Activated CD4-positive, alpha-beta T cell treated with anti-CD3 and anti-CD28 coated beads for 48 hours (primary cell): ENCODE measurements at regions not wholly inside any gene's neighbourhood (a gene's known extent, or its start where the extent isn't known, plus 50 kb on each side); places are given as distances from the start of the nearest gene placed in this dataset.

Source experiments
- DNase-seq: peaks from one replicate; pipeline ENCODE4 v3.0.0-alpha.2; 2020

- no peak for DNase-seq
Measured at GRCh38 chrX:8341814-8342590, 122.6 kb upstream of the VCX3B start.

DNA sequence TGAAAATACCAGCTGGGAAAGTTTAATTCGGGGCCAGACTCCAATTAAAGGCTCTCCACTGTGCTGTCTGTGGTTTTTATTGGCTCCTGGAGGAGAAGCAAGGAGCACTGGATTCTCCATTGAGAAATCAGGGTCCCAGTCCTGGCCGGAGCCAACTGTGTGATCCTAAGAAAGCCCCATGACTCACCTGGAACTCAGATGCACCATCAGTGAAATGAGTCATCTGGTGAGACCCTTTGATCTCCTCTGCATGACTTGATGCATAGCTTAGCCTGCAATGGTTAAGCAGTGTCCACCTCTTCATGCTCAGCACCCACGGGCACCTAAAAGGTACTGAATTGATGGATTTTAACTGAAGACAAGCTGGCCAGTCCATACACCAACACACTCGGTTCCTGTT lies 119.2 kb upstream of the VCX3B start:
- no peak for DNase-seq

DNA sequence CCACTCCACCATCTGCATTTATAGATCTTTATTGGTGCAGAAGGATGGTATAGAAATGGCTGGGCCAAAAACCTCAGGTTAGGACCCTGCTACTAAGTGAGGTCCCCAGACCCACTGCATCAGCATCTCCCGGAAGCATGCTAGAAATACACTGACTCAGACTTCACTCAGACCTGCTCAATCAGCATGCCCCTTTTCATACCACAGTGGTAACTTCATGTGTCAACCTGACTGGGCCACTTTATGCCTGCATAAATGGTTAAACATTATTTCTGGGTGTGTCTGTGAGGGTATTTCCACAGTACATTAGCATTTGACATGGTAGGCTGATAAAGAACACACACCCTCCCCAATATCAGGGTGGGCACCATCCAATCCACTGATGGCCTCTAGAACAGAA lies 118.6 kb upstream of the VCX3B start:
- DNase-seq = no peak

DNA sequence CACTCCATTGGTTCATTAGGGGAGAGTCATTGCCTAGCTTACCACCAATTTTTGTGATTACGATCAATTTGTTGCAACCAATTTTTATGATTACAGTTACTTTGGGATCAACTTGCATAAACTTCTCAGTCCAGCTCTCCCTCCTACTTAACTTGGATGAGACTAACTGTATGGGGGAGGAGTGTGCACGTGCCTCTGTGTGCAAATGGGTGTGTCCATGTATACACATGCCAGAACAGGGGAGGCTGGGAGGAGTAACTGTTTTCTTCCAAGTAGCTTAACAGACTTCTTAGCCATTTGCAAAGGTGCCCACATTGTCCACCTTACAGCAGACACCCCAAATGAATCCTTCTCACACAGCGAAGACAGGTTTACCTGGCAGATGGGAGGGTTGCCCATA lies 117.7 kb upstream of the VCX3B start:
- DNase-seq = no peak

- DNase-seq = no peak
Measured at GRCh38 chrX:8349816-8350544, 114.7 kb upstream of the VCX3B start.

DNA sequence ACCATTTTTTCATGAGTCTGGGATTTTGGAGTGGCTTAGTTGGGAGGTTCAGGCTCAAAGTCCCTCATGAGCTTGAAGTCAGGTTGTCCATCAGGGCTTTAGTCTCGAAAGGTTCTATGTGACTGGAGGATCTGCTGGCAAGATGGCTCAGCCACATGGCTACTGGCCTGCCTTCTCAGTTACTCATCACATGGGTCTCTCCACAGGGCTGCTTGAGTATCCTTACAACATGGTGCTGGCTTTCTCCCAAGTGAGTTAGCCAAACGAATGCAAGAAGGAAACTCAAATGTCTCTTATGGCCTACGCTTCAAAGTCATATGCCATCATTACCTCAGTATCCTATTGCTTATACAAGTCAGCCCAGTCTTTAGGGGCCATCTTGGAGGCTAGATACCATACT lies 106.3 kb upstream of the VCX3B start:
- DNase-seq = no peak

- DNase-seq = peak; percentile 3
Measured at GRCh38 chrX:8364369-8365141, 100.1 kb upstream of the VCX3B start.

- DNase-seq = no peak
Measured at GRCh38 chrX:8366481-8366880, 98.1 kb upstream of the VCX3B start.

- DNase-seq = no peak
Measured at GRCh38 chrX:8374041-8374825, 90.4 kb upstream of the VCX3B start.

- no peak for DNase-seq
Measured at GRCh38 chrX:8377041-8377440, 87.6 kb upstream of the VCX3B start.

- no peak for DNase-seq
Measured at GRCh38 chrX:8390771-8391170, 73.9 kb upstream of the VCX3B start.

DNA sequence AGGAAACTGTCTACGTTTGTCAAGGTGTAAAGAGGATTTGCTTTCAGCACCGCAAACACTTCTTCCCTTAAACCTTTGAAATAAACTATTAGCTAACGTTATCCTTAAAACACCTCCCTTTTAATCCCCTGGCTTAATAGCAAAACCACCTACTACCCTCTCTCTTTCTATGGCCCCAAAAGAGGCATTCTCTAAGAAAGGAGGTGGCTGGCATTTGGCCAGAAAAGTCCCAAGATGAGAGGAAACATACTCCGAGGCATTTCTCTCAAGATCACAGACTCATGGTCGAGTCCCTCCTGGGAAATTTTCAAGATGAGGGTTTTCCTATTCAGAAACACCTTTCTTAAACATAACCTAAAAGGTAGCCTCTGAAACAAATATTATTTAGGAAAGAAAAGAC lies 60.6 kb upstream of the VCX3B start:
- no peak for DNase-seq

DNA sequence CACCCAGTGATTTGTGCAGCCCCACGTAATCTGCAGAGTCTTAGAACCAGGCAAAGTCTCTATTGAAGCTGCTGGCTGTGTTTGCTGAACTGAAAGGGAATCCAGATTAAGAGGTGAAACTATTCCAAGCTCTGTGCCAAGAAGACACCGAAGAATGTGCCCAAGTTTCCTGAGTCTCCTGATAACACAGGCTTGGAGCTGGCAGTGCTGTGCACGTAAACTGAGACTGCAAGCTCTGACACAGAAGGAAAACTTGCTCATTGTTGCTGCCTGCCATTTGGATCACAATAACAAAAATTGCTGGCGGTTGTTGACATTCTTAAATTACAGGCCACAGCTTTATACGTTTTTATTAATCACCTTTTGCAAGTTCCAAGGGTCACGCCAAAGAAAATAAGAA lies 60.2 kb upstream of the VCX3B start:
- DNase-seq = no peak

DNA sequence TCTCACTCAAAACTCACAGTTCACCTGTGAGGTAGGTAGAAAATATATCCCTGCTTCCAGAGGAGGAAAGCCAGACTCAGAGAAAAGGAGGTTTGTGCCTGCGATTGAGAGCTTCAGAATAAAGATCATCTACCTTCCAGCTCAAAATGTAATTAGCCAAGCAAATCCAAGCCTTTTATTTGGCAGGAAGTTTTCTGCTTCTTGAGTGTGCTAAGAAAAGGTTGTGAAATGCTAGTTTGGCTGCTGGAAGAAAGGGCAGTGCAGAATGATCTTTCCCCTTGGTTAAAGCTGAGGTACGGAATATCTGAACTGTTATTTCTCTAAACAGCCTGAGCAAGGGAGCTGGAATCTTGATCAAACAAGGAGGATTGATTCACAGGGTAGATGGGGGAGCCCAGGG lies 59.7 kb upstream of the VCX3B start:
- no peak for DNase-seq

DNA sequence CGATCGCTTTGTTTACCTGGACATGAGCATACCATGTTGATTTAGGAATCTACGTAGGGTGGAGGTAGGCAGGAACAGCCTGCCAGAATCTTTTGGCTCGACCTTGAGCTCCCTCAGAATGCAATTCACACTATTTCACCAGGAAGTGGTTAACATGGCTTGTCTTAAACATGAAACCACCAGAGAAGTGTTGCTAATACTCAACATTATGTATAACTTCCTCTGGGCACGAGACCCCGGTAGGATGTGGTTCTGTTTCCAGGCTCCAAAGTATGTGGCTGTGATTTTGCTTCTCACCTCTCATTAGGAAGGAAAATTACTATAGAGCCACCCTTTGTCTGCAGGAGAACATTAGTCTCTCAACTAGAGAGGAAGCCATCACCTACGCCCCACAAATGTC lies 59.0 kb upstream of the VCX3B start:
- DNase-seq = no peak

DNA sequence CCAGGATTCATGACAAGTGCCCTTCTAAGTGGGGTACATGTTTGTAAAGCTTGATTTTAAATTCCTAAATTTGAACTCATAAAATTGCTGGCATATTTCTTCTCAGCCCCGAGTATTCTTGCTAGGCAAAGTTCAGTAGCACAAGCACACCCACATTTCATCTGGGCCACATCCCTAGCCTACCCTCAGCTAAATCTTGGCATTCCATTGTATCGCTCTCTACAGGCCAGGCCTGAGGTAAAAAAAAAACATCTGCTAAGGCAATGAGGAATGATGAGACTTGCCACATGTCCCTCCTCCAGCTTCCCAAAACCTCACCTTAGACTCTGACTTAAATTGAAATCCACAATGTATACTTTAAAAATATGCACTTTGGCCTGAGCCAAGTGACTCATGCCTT lies 51.4 kb upstream of the VCX3B start:
- no peak for DNase-seq
